ENCODE measurements at regions not wholly inside any gene's neighbourhood (a gene's known extent, or its start where the extent isn't known, plus 50 kb on each side); places are given as distances from the start of the nearest gene placed in this dataset.

DNA sequence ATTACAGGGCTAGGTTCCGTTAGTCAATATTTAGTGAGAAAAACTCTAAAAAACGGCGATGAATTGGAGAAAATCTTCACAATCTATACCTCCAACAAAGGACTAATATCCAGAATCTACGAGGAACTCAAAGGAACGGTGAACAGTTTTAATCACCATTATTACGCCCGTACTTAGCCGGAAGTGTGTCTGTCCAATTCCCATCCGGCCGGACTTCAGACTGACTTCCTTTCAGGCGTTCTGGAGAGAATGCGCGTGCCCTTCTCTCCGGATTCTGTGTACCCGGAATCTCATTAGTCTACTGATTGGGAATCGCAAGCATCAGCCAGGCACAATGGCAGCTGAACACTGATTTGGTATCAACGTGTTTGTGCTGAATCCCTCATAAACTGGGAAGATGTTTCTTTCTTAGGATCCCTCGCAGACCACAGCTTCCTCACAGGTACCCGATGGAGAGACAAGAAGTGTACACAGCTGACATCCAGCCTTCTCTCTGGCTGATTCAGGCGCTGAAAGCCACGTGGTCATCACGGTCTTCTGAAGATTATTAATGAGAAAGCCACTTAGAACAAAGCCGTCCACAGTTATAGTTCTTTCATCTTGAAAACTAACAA is 239.9 kb downstream of the ZNF516 start:
- no peaks in the 10 kb centered on the region for H3K36me3 ChIP-seq (ENCODE audit: control insufficient read depth, insufficient read depth, low read length)
- no peak overlapping the region for H3K27ac ChIP-seq (ENCODE audit: low read length)
- no peak for DNase-seq
- WGBS (ENCODE audit: insufficient coverage, low lambda C conversion rate): no CpG with 5 or more reads among the region's 23 CpGs
- H3K4me3 ChIP-seq (ENCODE audit: low read length): no peak overlapping the region
- no peaks in the 10 kb centered on the region for H3K9me3 ChIP-seq (ENCODE audit: control insufficient read depth, low read depth, low read length)
- H3K4me1 ChIP-seq (ENCODE audit: control insufficient read depth, insufficient read depth, low read length): no peaks in the 10 kb centered on the region
- no peaks in the 10 kb centered on the region for H3K27me3 ChIP-seq (ENCODE audit: control insufficient read depth, insufficient read depth, low read length)

DNA sequence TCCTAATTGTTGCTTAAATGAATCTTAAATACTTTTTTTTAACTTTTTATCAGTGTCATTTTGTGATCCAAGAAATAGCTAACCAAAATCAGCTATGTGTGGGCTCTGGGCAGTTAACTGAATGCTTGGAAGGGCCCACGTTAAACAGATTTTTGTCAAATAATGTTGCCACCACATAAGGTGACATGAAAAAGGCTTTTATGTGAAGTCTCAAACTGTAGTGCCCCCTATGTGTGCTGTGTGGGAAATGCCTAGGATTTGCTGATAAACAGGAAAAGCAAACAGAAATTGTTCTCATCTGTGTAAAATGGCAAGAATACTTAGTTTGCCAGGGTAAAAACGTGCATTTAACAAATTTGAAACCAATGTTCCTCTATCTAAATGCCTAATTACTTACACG is 242.2 kb downstream of the ZNF516 start:
- Histone ChIP-seq H3K27ac (ENCODE audit: low read length) (no peak overlapping the region), H3K4me1 (ENCODE audit: control insufficient read depth, insufficient read depth, low read length) (no peaks in the 10 kb centered on the region), H3K36me3 (ENCODE audit: control insufficient read depth, insufficient read depth, low read length) (no peaks in the 10 kb centered on the region), H3K27me3 (ENCODE audit: control insufficient read depth, insufficient read depth, low read length) (no peaks in the 10 kb centered on the region), H3K4me3 (ENCODE audit: low read length) (no peak overlapping the region), H3K9me3 (ENCODE audit: control insufficient read depth, low read depth, low read length) (no peaks in the 10 kb centered on the region)
- WGBS (ENCODE audit: insufficient coverage, low lambda C conversion rate): 32% methylated on average over 3 of the region's 3 CpGs
- no peak for DNase-seq

- Histone ChIP-seq H3K27ac (ENCODE audit: low read length) (no peak overlapping the region), H3K4me1 (ENCODE audit: control insufficient read depth, insufficient read depth, low read length) (no peaks in the 10 kb centered on the region), H3K36me3 (ENCODE audit: control insufficient read depth, insufficient read depth, low read length) (no peaks in the 10 kb centered on the region), H3K4me3 (ENCODE audit: low read length) (no peak overlapping the region), H3K27me3 (ENCODE audit: control insufficient read depth, insufficient read depth, low read length) (no peaks in the 10 kb centered on the region), H3K9me3 (ENCODE audit: control insufficient read depth, low read depth, low read length) (no peaks in the 10 kb centered on the region)
- WGBS (ENCODE audit: insufficient coverage, low lambda C conversion rate): no CpG with 5 or more reads among the region's 2 CpGs
- no peak for DNase-seq
Observed at GRCh38 chr18:76252139-76252538, 242.9 kb downstream of the ZNF516 start.

DNA sequence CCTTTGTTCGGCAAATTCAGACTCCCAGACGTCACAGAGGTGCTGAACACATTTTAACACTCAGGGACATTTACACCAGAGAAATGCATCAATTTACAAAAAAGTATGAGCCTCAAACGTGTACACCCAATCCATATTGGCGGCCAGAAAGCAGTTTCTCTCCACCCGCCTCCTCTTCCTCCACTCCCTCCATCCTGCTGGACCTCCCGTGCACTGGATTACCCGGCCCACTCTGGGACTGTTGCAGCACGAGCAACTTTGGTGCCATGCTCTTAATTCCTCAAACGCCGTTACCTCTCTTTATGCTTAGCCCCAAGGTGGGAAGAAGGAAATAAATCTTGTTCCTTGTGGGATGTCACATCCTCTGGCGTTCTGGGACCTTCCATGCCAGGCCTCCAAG is 243.4 kb downstream of the ZNF516 start:
- Histone ChIP-seq H3K27ac (ENCODE audit: low read length) (no peak overlapping the region), H3K9me3 (ENCODE audit: control insufficient read depth, low read depth, low read length) (no peaks in the 10 kb centered on the region), H3K27me3 (ENCODE audit: control insufficient read depth, insufficient read depth, low read length) (no peaks in the 10 kb centered on the region), H3K36me3 (ENCODE audit: control insufficient read depth, insufficient read depth, low read length) (no peaks in the 10 kb centered on the region), H3K4me3 (ENCODE audit: low read length) (no peak overlapping the region), H3K4me1 (ENCODE audit: control insufficient read depth, insufficient read depth, low read length) (no peaks in the 10 kb centered on the region)
- no peak for DNase-seq
- WGBS (ENCODE audit: insufficient coverage, low lambda C conversion rate): no CpG with 5 or more reads among the region's 11 CpGs

- H3K27me3 ChIP-seq (ENCODE audit: control insufficient read depth, insufficient read depth, low read length): no peaks in the 10 kb centered on the region
- no CpG with 5 or more reads among the region's 4 CpGs for WGBS (ENCODE audit: insufficient coverage, low lambda C conversion rate)
- no peaks in the 10 kb centered on the region for H3K9me3 ChIP-seq (ENCODE audit: control insufficient read depth, low read depth, low read length)
- no peak for DNase-seq
- no peaks in the 10 kb centered on the region for H3K36me3 ChIP-seq (ENCODE audit: control insufficient read depth, insufficient read depth, low read length)
- no peak overlapping the region for H3K27ac ChIP-seq (ENCODE audit: low read length)
- no peaks in the 10 kb centered on the region for H3K4me1 ChIP-seq (ENCODE audit: control insufficient read depth, insufficient read depth, low read length)
- H3K4me3 ChIP-seq (ENCODE audit: low read length): no peak overlapping the region
Observed at GRCh38 chr18:76246590-76246989, 248.5 kb downstream of the ZNF516 start.

GRCh38 chr18:76234676-76235060 is 260.4 kb downstream of the ZNF516 start:
- no peaks in the 10 kb centered on the region for H3K36me3 ChIP-seq (ENCODE audit: control insufficient read depth, insufficient read depth, low read length)
- no peak overlapping the region for H3K4me3 ChIP-seq (ENCODE audit: low read length)
- H3K4me1 ChIP-seq (ENCODE audit: control insufficient read depth, insufficient read depth, low read length): no peaks in the 10 kb centered on the region
- WGBS (ENCODE audit: insufficient coverage, low lambda C conversion rate): no CpG with 5 or more reads among the region's 12 CpGs
- H3K9me3 ChIP-seq (ENCODE audit: control insufficient read depth, low read depth, low read length): no peaks in the 10 kb centered on the region
- DNase-seq: peak in 1 of 2 donors; percentile 16
- H3K27me3 ChIP-seq (ENCODE audit: control insufficient read depth, insufficient read depth, low read length): peaks cover 2% of the 10 kb centered on the region
- no peak overlapping the region for H3K27ac ChIP-seq (ENCODE audit: low read length)

DNA sequence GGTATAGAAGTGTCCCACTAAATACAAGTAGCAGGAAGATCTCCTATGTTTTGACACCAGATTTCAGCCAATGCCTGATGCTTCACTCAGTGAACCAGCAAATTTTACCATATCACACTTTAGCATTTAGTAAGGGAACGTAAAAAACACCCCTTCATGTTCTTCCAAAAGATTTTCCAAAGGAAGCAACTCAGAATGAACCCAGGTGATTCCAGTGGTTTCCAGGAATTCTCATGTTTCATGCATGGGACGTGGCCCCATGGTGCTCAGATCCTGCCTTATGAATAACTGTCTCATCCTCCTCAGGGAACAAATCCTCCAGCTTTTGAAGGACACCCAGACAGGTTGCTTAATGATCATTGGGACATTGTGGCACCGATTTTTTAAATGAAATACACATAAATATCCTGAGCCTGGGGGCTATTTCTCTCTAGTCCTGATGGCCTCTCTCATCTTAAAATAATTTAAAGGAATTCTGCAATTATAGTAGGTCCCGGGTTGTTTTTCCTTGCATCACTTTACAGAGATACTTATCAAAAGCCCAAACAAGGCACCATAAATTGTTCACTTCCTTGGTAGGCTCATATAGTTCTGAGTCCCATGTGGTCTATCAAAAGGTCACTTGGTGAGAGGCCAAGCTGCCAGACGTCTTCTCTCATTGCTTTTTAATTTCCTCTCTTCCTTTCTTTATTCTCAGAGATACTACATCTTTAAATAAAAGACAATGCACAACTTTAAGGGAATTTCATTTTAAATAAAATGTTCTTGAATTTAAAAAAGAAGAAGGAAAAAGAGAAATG is 261.0 kb downstream of the ZNF516 start:
- Histone ChIP-seq H3K9me3 (ENCODE audit: control insufficient read depth, low read depth, low read length) (no peaks in the 10 kb centered on the region), H3K36me3 (ENCODE audit: control insufficient read depth, insufficient read depth, low read length) (no peaks in the 10 kb centered on the region), H3K27ac (ENCODE audit: low read length) (no peak overlapping the region), H3K4me1 (ENCODE audit: control insufficient read depth, insufficient read depth, low read length) (no peaks in the 10 kb centered on the region), H3K4me3 (ENCODE audit: low read length) (no peak overlapping the region), H3K27me3 (ENCODE audit: control insufficient read depth, insufficient read depth, low read length) (peaks cover 2% of the 10 kb centered on the region)
- no peak for DNase-seq
- 70% methylated on average over 2 of the region's 5 CpGs for WGBS (ENCODE audit: insufficient coverage, low lambda C conversion rate)

- H3K27me3 ChIP-seq (ENCODE audit: control insufficient read depth, insufficient read depth, low read length): peaks cover 2% of the 10 kb centered on the region
- H3K4me1 ChIP-seq (ENCODE audit: control insufficient read depth, insufficient read depth, low read length): no peaks in the 10 kb centered on the region
- no peaks in the 10 kb centered on the region for H3K9me3 ChIP-seq (ENCODE audit: control insufficient read depth, low read depth, low read length)
- H3K27ac ChIP-seq (ENCODE audit: low read length): no peak overlapping the region
- WGBS (ENCODE audit: insufficient coverage, low lambda C conversion rate): no CpG with 5 or more reads among the region's 1 CpG
- H3K36me3 ChIP-seq (ENCODE audit: control insufficient read depth, insufficient read depth, low read length): no peaks in the 10 kb centered on the region
- no peak for DNase-seq
- H3K4me3 ChIP-seq (ENCODE audit: low read length): no peak overlapping the region
Observed at GRCh38 chr18:76233406-76233805, 261.6 kb downstream of the ZNF516 start.

DNA sequence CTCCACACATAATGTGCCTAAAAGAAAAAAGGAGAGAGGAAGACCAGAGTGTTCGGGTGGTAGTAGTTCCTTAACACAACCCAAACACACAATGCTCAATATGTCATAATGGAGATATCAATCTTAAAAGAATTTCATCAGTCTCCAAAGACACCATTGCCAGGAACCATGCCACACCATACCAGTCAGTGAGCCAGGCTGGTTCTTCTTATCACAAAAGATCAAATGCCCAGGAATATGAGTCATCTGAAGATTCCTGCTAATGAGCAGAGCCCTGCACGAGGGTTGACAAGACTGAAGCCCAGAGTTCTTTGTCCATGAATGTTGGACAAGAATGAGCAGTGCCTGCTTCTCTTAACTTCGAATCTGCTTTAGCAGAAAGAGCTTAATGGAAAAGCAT is 262.3 kb downstream of the ZNF516 start:
- no peak for DNase-seq
- WGBS (ENCODE audit: insufficient coverage, low lambda C conversion rate): no CpG with 5 or more reads among the region's 3 CpGs

DNA sequence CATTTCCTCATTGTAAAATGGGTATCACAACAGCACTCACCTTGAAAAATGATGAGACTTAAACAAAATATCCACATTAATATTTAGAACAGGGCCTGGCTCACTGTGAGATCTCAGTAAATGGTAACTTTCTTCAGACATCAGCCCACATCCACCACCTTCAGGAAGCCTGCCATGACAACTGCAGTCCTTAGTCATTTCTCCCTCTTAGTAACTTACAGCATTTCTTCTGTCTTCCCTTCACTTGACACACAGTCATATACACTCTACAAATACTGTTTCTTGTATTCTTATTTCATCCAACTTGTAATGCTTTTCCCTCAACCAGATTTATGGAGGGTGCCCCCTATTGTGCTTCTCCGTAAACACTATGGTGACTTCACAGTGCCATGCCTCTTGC is 263.0 kb downstream of the ZNF516 start:
- WGBS (ENCODE audit: insufficient coverage, low lambda C conversion rate): no CpG with 5 or more reads among the region's 1 CpG
- Histone ChIP-seq H3K27ac (ENCODE audit: low read length) (no peak overlapping the region), H3K27me3 (ENCODE audit: control insufficient read depth, insufficient read depth, low read length) (peaks cover 2% of the 10 kb centered on the region), H3K4me3 (ENCODE audit: low read length) (no peak overlapping the region), H3K4me1 (ENCODE audit: control insufficient read depth, insufficient read depth, low read length) (no peaks in the 10 kb centered on the region), H3K36me3 (ENCODE audit: control insufficient read depth, insufficient read depth, low read length) (no peaks in the 10 kb centered on the region), H3K9me3 (ENCODE audit: control insufficient read depth, low read depth, low read length) (no peaks in the 10 kb centered on the region)
- no peak for DNase-seq

More for the DNA sequence above, 262.3 kb downstream of the ZNF516 start:
- Histone ChIP-seq H3K27ac (ENCODE audit: low read length) (no peak overlapping the region), H3K9me3 (ENCODE audit: control insufficient read depth, low read depth, low read length) (no peaks in the 10 kb centered on the region), H3K27me3 (ENCODE audit: control insufficient read depth, insufficient read depth, low read length) (peaks cover 2% of the 10 kb centered on the region), H3K4me1 (ENCODE audit: control insufficient read depth, insufficient read depth, low read length) (no peaks in the 10 kb centered on the region), H3K36me3 (ENCODE audit: control insufficient read depth, insufficient read depth, low read length) (no peaks in the 10 kb centered on the region), H3K4me3 (ENCODE audit: low read length) (no peak overlapping the region)

DNA sequence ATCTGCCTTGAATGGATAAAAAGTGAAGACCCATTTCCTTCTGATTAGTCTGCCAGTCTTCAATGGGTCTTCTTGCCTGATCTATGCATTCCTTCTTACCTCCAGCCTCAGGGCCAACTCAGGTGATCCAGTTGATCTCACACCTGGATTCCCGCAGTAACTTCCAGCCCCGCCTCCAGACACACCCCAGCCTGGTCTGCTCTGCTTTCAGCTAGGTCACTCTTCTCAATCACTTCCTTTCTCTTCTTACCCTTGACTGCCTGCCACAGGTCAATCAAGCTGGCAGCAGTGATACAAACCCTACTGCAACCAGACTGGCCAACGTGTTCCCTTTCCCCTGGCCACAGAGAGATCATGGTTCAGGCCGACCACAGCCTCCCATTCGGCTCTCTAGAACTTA is 263.6 kb downstream of the ZNF516 start:
- DNase-seq: no peak
- peaks cover 2% of the 10 kb centered on the region for H3K27me3 ChIP-seq (ENCODE audit: control insufficient read depth, insufficient read depth, low read length)
- H3K36me3 ChIP-seq (ENCODE audit: control insufficient read depth, insufficient read depth, low read length): no peaks in the 10 kb centered on the region
- no peak overlapping the region for H3K4me3 ChIP-seq (ENCODE audit: low read length)
- WGBS (ENCODE audit: insufficient coverage, low lambda C conversion rate): 0% methylated on average over 1 of the region's 5 CpGs
- H3K9me3 ChIP-seq (ENCODE audit: control insufficient read depth, low read depth, low read length): no peaks in the 10 kb centered on the region
- no peaks in the 10 kb centered on the region for H3K4me1 ChIP-seq (ENCODE audit: control insufficient read depth, insufficient read depth, low read length)
- no peak overlapping the region for H3K27ac ChIP-seq (ENCODE audit: low read length)
